SK-N-SH (cell line): ENCODE measurements at regions not wholly inside any gene's neighbourhood (a gene's known extent, or its start where the extent isn't known, plus 50 kb on each side); places are given as distances from the start of the nearest gene placed in this dataset.

ENCODE experiments used
- CTCF ChIA-PET: fragments of 300-600, 350-600 bp; formaldehyde crosslinking; extraction: SDS; loops from one replicate; lab custom pipeline; 2021; lab: Yijun Ruan, JAX
- POLR2A ChIA-PET: fragments of 350-600 bp; sonication (Branson Sonifier 250); formaldehyde crosslinking; extraction: SDS; loops from one replicate; lab custom pipeline; 2020; ENCODE audit warnings: antibody characterized with exemption, inconsistent platforms; lab: Yijun Ruan, JAX
- DNase-seq: peaks from one replicate; pipeline ENCODE4 v3.0.0; 2012
- H2AFZ ChIP-seq: fragments of 200-600 bp; sonication (generic); 2 replicates; pipeline ENCODE4 v1.8.1; 2016; ENCODE audit warnings: antibody characterized with exemption, mild to moderate bottlenecking, low read depth
- H3F3A ChIP-seq: fragments of 200-600 bp; sonication (generic); replicated peaks from 2 replicates; pipeline ENCODE3; 2016; ENCODE audit warnings: antibody characterized with exemption, mild to moderate bottlenecking; ENCODE audit not compliant: insufficient read depth
- H3K27ac ChIP-seq, 2 experiments: fragments of 200-500 bp in 1 of 2; fragments of 200-600 bp in 1 of 2; sonication (Bioruptor generic) in 1 of 2; sonication (generic), shearing (Covaris generic) in 1 of 2; 2 replicates each; pipeline versions ENCODE4 v1.5.1 to v1.6.1; 2014 to 2016; ENCODE audit warnings: low read depth in 2 of 2, inconsistent platforms in 1 of 2, low read length in 1 of 2, mild to moderate bottlenecking in 1 of 2, mixed read lengths in 1 of 2
- H3K27me3 ChIP-seq: fragments of 200-600 bp; sonication (generic), shearing (Covaris generic); 2 replicates; pipeline ENCODE4 v1.6.1; 2016; ENCODE audit warnings: mixed run types; ENCODE audit not compliant: insufficient read depth
- H3K36me3 ChIP-seq, 2 experiments: fragments of 200-500 bp in 1 of 2; fragments of 200-600 bp in 1 of 2; sonication (Bioruptor generic) in 1 of 2; sonication (generic) in 1 of 2; replicated peaks in 1 of 2; 2 replicates each; pipeline versions ENCODE3 to v1.5.1; 2014 to 2016; ENCODE audit warnings: low read length in 1 of 2, mild to moderate bottlenecking in 1 of 2; ENCODE audit not compliant: insufficient read depth in 2 of 2, control insufficient read depth in 1 of 2
- H3K4me1 ChIP-seq, 2 experiments: fragments of 200-500 bp in 1 of 2; fragments of 200-600 bp in 1 of 2; sonication (Bioruptor generic) in 1 of 2; sonication (generic), shearing (Covaris generic) in 1 of 2; 2 replicates each; pipeline versions ENCODE4 v1.5.1 to v1.6.1; 2014 to 2016; ENCODE audit warnings: low read depth in 1 of 2, low read length in 1 of 2, mixed run types in 1 of 2; ENCODE audit not compliant: insufficient read depth in 2 of 2, control insufficient read depth in 1 of 2
- H3K4me2 ChIP-seq: fragments of 200-600 bp; sonication (generic), shearing (Covaris generic); 2 replicates; pipeline ENCODE4 v1.6.1; 2017; ENCODE audit warnings: mixed run types
- H3K4me3 ChIP-seq, 2 experiments: fragments of 200-500 bp in 1 of 2; fragments of 200-600 bp in 1 of 2; sonication (Bioruptor generic) in 1 of 2; sonication (generic), shearing (Covaris generic) in 1 of 2; 2 replicates each; pipeline versions ENCODE4 v1.5.1 to v1.8.1; 2014 to 2016; ENCODE audit warnings: low read depth in 2 of 2, inconsistent platforms in 1 of 2, low read length in 1 of 2, mild to moderate bottlenecking in 1 of 2, mixed read lengths in 1 of 2, moderate library complexity in 1 of 2
- H3K79me2 ChIP-seq: fragments of 200-600 bp; sonication (generic); 2 replicates; pipeline ENCODE4 v1.8.1; 2017; ENCODE audit warnings: mild to moderate bottlenecking; ENCODE audit not compliant: insufficient read depth
- H3K9ac ChIP-seq: fragments of 200-600 bp; sonication (generic); 2 replicates; pipeline ENCODE4 v1.6.1; 2017; ENCODE audit warnings: mixed run types
- H3K9me2 ChIP-seq: fragments of 200-600 bp; sonication (generic); 2 replicates; pipeline ENCODE4 v1.6.1; 2017; ENCODE audit warnings: mixed run types
- H3K9me3 ChIP-seq: fragments of 200-600 bp; sonication (generic); 2 replicates; pipeline ENCODE4 v1.6.1; 2017; ENCODE audit warnings: mixed run types, mild to moderate bottlenecking, moderate library complexity
- H4K20me1 ChIP-seq: fragments of 200-600 bp; sonication (generic); 2 replicates; pipeline ENCODE4 v1.6.1; 2017; ENCODE audit warnings: mild to moderate bottlenecking, mixed run types; ENCODE audit not compliant: insufficient read depth
- CHD2 ChIP-seq: fragments of 150-350 bp; IDR thresholded peaks from 2 replicates; pipeline ENCODE4 v1.6.1; 2018; ENCODE audit warnings: low read length; ENCODE audit not compliant: partially characterized antibody
- CTCF ChIP-seq: fragments of 200-600 bp; sonication (generic); IDR thresholded peaks from 2 replicates; pipeline ENCODE4 v1.6.1; 2017; ENCODE audit warnings: antibody characterized with exemption, mild to moderate bottlenecking, moderate library complexity
- ELF1 ChIP-seq: IDR thresholded peaks from 2 replicates; pipeline ENCODE4 v1.4.0; 2012
- EP300 ChIP-seq, 2 experiments: IDR thresholded peaks; 2 replicates each; pipeline versions ENCODE4 v1.4.0 to v1.6.1; 2012; ENCODE audit warnings: borderline replicate concordance in 1 of 2, low read depth in 1 of 2, low read length in 1 of 2
- EZH2phosphoT487 ChIP-seq: fragments of 200-600 bp; sonication (generic); IDR thresholded peaks from 2 replicates; pipeline ENCODE4 v1.6.1; 2017; ENCODE audit warnings: low read depth, mixed run types, mild to moderate bottlenecking, antibody characterized with exemption, moderate library complexity, borderline replicate concordance
- FOSL2 ChIP-seq: IDR thresholded peaks from 2 replicates; pipeline ENCODE4 v1.4.0; 2012; ENCODE audit warnings: low read depth, mild to moderate bottlenecking, moderate library complexity, borderline replicate concordance
- FOXJ3 ChIP-seq: sonication (generic); formaldehyde crosslinking; IDR thresholded peaks from 2 replicates; pipeline ENCODE4 v1.5.1; 2020; ENCODE audit warnings: mild to moderate bottlenecking, missing genetic modification reagents
- GABPA ChIP-seq: IDR thresholded peaks from 2 replicates; pipeline ENCODE4 v1.4.0; 2012; ENCODE audit warnings: low read depth, mild to moderate bottlenecking
- JUND ChIP-seq: IDR thresholded peaks from 2 replicates; pipeline ENCODE4 v1.4.0; 2012
- MEF2A ChIP-seq: IDR thresholded peaks from 2 replicates; pipeline ENCODE4 v1.4.0; 2012; ENCODE audit warnings: low read depth, borderline replicate concordance
- NFIC ChIP-seq: IDR thresholded peaks from 2 replicates; pipeline ENCODE4 v1.4.0; 2012; ENCODE audit warnings: borderline replicate concordance
- POLR2AphosphoS5 ChIP-seq: IDR thresholded peaks from 2 replicates; pipeline ENCODE4 v1.6.1; 2012; ENCODE audit warnings: low read depth, low read length
- RCOR1 ChIP-seq: fragments of 150-350 bp; IDR thresholded peaks from 2 replicates; pipeline ENCODE4 v1.6.1; 2017; ENCODE audit warnings: antibody characterized with exemption, low read length
- REST ChIP-seq: IDR thresholded peaks from 2 replicates; pipeline ENCODE4 v1.6.1; 2012; ENCODE audit warnings: mild to moderate bottlenecking, low read depth, low read length, moderate library complexity
- RFX5 ChIP-seq: IDR thresholded peaks from 2 replicates; pipeline ENCODE4 v1.6.1; 2012; ENCODE audit warnings: mild to moderate bottlenecking, improper control_type of control experiment, low read length
- RXRA ChIP-seq: IDR thresholded peaks from 2 replicates; pipeline ENCODE4 v1.4.0; 2012; ENCODE audit warnings: low read depth, mild to moderate bottlenecking, borderline replicate concordance
- TEAD4 ChIP-seq: IDR thresholded peaks from 2 replicates; pipeline ENCODE4 v1.4.0; 2012; ENCODE audit warnings: mild to moderate bottlenecking, borderline replicate concordance; ENCODE audit not compliant: insufficient read depth
- USF1 ChIP-seq: IDR thresholded peaks from 2 replicates; pipeline ENCODE4 v1.4.0; 2012; ENCODE audit warnings: low read depth, borderline replicate concordance
- YY1 ChIP-seq: IDR thresholded peaks from 2 replicates; pipeline ENCODE4 v1.4.0; 2012; ENCODE audit warnings: low read depth, mild to moderate bottlenecking
- WGBS: methylation state at CpG from one replicate; pipeline ENCODE4 v1.1.6; 2017; ENCODE audit warnings: low lambda C conversion rate; 5-methylcytosine and 5-hydroxymethylcytosine counted together

- H3K4me1 ChIP-seq: no peaks in the 10 kb centered on the region
- no peaks in the 10 kb centered on the region for H3K9me2 ChIP-seq
- no peaks in the 10 kb centered on the region for H4K20me1 ChIP-seq
- H3K9ac ChIP-seq: no peak overlapping the region
- WGBS: 33% methylated on average over 2 of the region's 2 CpGs
- no peaks in the 10 kb centered on the region for H3K79me2 ChIP-seq
- H3F3A ChIP-seq: no peaks in the 10 kb centered on the region
- H3K27me3 ChIP-seq: no peaks in the 10 kb centered on the region; the same call in 1 of the 2 replicates
- no peak overlapping the region for H2AFZ ChIP-seq
- H3K36me3 ChIP-seq: no peaks in the 10 kb centered on the region
- H3K9me3 ChIP-seq: no peaks in the 10 kb centered on the region
- H3K4me3 ChIP-seq: no peak overlapping the region
- ChIA-PET POLR2A (no interaction called here), CTCF (no interaction called here)
- DNase-seq: no peak
- H3K27ac ChIP-seq: no peak overlapping the region
- TF ChIP-seq YY1 (no peak), REST (no peak), FOXJ3 (CRISPR knock-in tag) (no peak), MEF2A (no peak), RCOR1 (no peak), CHD2 (no peak), RFX5 (no peak), USF1 (no peak), NFIC (no peak), RXRA (no peak), POLR2AphosphoS5 (no peak), GABPA (no peak), TEAD4 (no peak), EZH2phosphoT487 (no peak), CTCF (no peak), ELF1 (no peak), EP300 (IDR thresholded peaks at IDR 0.05; ENCODE audit: borderline replicate concordance in 1 of 2, low read depth in 1 of 2, low read length in 1 of 2) (no peak), JUND (no peak), FOSL2 (no peak)
- no peak overlapping the region for H3K4me2 ChIP-seq
Observed at GRCh38 chr17:5700745-5701144, 116.4 kb upstream of the NLRP1 start.
